ENCODE measurements at regions not wholly inside any gene's neighbourhood (a gene's known extent, or its start where the extent isn't known, plus 50 kb on each side); places are given as distances from the start of the nearest gene placed in this dataset.

DNA sequence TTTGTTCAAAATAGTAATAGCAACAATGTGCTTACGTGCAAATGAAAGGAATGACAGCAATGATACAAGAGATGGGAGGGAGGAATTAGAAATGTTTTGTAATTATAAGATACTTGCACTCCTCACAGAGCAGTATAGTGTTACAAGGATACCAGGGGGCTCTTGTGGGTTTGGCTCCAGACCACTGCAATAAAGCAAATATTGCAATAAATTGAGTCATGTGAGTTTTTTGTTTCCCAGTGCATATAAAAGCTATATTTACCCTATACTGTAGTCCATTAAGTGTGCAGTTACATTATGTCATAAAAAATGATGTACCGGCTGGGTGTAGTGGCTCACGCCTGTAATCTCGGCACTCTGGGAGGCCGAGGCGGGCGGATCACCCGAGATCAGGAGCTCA is 864.3 kb downstream of the NSUN3 start:
- Histone ChIP-seq H3K4me1 (ENCODE audit: insufficient read depth) (no peaks in the 10 kb centered on the region), H3K27ac (ENCODE audit: low read depth) (no peak overlapping the region), H3K4me3 (ENCODE audit: low read depth, low read length) (no peak overlapping the region), H3K36me3 (ENCODE audit: insufficient read depth) (no peaks in the 10 kb centered on the region)
- 82% methylated on average over 8 of the region's 8 CpGs for WGBS
- no peak for DNase-seq (ENCODE audit: extremely low spot score)

DNA sequence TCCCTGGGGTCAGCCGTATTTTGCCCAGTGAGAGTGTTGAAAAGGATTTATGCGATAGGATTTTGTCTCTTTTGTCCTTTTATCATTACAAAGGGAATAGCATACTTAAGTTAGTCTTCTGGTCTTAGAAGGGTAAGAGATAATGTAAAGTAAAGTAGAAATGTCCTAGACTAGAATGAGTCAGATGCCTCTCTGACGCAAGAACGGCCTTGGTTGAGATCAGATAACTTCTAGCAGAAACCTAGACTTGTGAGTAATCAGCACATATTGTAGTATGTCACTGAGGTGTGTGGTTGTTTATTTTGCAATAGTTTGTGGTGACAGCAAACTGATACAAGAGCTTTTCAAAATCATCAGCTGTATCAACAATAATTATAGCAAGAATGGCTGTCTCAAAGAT is 866.1 kb downstream of the NSUN3 start:
- Histone ChIP-seq H3K36me3 (ENCODE audit: insufficient read depth) (no peaks in the 10 kb centered on the region), H3K27ac (ENCODE audit: low read depth) (no peak overlapping the region), H3K4me1 (ENCODE audit: insufficient read depth) (no peaks in the 10 kb centered on the region), H3K4me3 (ENCODE audit: low read depth, low read length) (no peak overlapping the region)
- DNase-seq (ENCODE audit: extremely low spot score): no peak
- WGBS: 83% methylated on average over 4 of the region's 4 CpGs

DNA sequence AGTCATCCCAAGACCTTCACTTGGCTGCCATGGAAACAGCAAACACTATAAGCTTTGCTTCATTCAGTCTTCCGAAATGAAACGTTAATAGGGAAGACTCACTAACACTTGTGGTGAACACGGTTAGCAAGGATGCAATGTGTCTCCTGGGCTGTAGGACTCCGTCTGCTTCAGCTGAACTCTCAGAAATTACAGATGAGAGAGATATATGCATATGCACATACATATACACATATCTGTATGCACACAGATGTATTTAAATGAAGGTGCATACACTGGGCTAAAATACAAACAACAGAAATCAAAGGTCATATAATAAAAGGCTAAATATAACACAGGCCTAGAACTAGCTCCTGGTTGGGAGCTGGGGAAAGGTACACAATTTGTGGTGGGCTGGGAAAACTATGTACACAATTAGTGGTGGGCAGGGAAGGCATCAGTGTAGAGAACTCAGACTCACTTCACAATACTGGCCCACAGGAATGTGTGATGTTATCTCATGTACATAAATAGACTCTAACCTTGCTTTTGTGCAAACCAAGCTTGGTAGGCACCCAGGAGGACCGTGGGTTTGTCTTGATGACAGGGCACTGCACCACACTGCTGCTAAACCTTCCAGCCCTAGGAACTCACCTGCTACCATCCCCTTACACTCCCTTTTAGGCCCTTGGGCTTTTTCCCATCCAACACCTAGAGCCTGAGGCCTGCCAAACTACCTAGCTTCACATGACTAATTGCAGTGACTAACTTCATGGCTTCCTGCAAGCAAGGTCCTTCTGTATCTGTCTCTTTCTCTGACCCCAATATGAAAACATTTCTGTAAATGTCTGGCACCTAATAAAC is 873.1 kb downstream of the NSUN3 start:
- Histone ChIP-seq H3K36me3 (ENCODE audit: insufficient read depth) (no peaks in the 10 kb centered on the region), H3K4me3 (ENCODE audit: low read depth, low read length) (no peak overlapping the region), H3K27ac (ENCODE audit: low read depth) (no peak overlapping the region), H3K4me1 (ENCODE audit: insufficient read depth) (no peaks in the 10 kb centered on the region)
- no peak for DNase-seq (ENCODE audit: extremely low spot score)
- WGBS: 76% methylated on average over 5 of the region's 5 CpGs

DNA sequence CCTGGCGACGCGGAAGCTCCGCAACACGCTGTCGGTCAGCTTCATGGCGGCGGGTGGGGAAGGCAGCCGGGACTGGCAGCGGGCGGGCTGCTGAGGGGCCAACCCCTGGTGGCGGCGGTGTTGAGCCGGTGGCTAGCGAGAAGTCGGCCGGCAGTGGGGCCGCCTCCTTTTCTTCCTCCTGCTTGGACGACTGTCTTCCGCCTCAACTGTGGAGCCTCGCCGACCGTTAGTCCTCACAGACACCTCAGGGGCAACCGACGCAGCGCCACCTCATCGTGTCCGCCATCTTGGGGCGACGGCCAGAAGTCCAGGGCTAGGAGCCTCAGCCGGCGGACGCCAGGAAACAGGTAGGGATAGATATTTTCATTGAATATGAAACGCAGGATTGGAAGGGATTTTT is 875.1 kb downstream of the NSUN3 start:
- H3K27ac ChIP-seq (ENCODE audit: low read depth): no peak overlapping the region
- no peak overlapping the region for H3K4me3 ChIP-seq (ENCODE audit: low read depth, low read length)
- no peaks in the 10 kb centered on the region for H3K4me1 ChIP-seq (ENCODE audit: insufficient read depth)
- no peak for DNase-seq (ENCODE audit: extremely low spot score)
- WGBS: 98% methylated on average over 34 of the region's 34 CpGs
- no peaks in the 10 kb centered on the region for H3K36me3 ChIP-seq (ENCODE audit: insufficient read depth)

DNA sequence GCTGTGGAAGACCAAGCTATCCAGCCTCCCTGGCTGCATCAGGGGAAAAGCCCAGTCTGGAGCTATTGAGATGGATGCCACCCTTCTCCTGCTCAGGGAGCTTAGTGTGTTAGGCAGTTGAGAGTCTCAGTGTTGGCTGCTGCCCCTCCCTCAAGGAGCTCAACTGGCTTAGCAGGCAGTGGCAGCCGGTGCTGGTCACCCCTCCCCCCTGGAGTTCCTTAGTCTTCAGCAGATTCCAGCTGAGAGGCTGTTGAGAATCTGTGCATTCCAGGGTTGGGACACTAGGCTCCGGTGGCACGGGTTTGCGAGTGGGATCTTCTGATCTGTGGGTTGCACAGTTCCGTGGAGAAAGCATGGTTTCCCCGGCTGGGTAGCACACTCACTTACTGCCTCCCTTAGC is 883.8 kb downstream of the NSUN3 start:
- no peaks in the 10 kb centered on the region for H3K36me3 ChIP-seq (ENCODE audit: insufficient read depth)
- no peak overlapping the region for H3K4me3 ChIP-seq (ENCODE audit: low read depth, low read length)
- no peaks in the 10 kb centered on the region for H3K4me1 ChIP-seq (ENCODE audit: insufficient read depth)
- H3K27ac ChIP-seq (ENCODE audit: low read depth): no peak overlapping the region
- WGBS: 93% methylated on average over 6 of the region's 6 CpGs
- DNase-seq (ENCODE audit: extremely low spot score): no peak

DNA sequence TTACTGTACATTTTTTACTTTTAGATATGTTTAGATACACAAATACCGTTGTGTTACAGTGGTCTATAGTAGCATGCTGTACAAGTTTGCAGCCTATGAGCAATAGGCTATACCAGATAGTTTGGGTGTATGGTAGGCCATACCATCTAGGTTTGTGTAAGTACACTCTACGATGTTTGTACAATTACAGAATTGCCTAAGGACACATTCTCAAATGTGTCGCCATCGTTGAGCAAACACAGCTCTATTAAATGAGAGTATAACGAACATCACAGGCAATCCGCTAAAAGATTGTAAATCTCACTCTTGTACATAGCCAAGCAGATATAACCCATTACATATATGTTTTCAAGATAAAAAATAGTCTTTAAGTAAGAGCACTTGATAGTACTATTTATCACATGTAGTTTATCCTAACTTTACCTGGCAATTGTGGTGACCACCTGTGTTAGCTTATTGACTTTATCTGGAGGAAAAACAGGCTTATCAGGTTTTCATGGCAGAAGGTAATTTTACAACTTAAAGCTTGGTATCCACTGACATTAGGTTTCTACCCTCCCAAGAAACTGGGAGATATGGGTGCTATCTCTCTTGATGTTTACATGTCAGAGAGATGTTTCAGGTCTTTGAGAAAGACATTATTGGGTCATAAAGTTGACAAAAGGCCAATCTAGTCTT is 898.7 kb downstream of the NSUN3 start:
- Histone ChIP-seq H3K4me1 (ENCODE audit: insufficient read depth) (no peaks in the 10 kb centered on the region), H3K4me3 (ENCODE audit: low read depth, low read length) (no peak overlapping the region), H3K36me3 (ENCODE audit: insufficient read depth) (no peaks in the 10 kb centered on the region), H3K27ac (ENCODE audit: low read depth) (peak overlapping the region; percentile 10)
- 76% methylated on average over 6 of the region's 6 CpGs for WGBS
- peak; percentile 25 for DNase-seq (ENCODE audit: extremely low spot score)

DNA sequence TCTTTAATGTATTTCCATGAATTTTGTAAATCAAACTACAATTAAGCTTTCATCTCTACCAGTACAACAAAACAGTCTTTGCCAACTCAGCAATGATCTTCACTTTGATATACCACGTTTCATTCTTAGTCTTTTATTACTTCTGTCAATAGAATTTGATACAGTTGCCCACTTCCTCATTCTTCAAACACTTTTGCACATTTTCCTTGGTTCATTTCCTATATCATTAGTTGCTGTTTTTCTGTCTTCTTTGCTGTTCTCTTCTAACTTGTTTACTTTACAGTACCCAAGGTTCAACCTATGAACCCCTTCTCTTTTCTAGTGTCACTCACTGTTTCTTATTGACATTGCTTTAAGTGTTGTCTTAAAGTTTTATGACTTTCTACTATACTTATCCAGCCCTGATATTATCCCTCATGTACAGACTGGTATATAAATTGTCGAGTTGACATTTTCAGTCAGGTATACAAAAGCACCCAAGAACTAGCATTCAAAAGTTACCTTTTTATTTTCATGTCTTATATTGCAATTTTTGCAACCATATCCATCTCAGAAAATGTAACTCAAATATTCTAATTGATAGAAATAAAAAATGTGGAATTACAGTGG is 903.1 kb downstream of the NSUN3 start:
- H3K4me3 ChIP-seq (ENCODE audit: low read depth, low read length): no peak overlapping the region
- no peak overlapping the region for H3K27ac ChIP-seq (ENCODE audit: low read depth)
- no peaks in the 10 kb centered on the region for H3K4me1 ChIP-seq (ENCODE audit: insufficient read depth)
- 54% methylated on average over 2 of the region's 2 CpGs for WGBS
- no peak for DNase-seq (ENCODE audit: extremely low spot score)
- no peaks in the 10 kb centered on the region for H3K36me3 ChIP-seq (ENCODE audit: insufficient read depth)

DNA sequence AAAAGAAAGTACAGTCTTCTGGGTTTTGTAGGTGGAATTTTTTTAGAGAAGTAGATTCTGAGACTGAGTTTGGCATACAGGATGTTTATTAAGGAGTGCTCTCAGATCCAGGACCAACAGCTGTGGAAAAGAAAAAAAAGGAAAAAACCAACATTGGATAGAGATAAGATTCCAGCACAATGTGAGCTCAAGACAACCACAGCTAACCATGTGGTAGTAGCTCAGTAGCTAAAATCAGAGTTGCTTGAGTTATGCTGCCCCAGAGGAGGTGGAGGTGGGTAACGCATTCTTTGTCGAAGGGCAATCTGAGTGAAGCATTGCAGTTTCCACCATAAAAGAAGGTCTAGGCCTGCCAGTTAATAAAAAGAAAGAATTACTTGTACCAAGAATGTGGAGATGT is 904.3 kb downstream of the NSUN3 start:
- Histone ChIP-seq H3K27ac (ENCODE audit: low read depth) (no peak overlapping the region), H3K4me3 (ENCODE audit: low read depth, low read length) (no peak overlapping the region), H3K36me3 (ENCODE audit: insufficient read depth) (no peaks in the 10 kb centered on the region), H3K4me1 (ENCODE audit: insufficient read depth) (no peaks in the 10 kb centered on the region)
- DNase-seq (ENCODE audit: extremely low spot score): no peak
- 42% methylated on average over 2 of the region's 2 CpGs for WGBS

DNA sequence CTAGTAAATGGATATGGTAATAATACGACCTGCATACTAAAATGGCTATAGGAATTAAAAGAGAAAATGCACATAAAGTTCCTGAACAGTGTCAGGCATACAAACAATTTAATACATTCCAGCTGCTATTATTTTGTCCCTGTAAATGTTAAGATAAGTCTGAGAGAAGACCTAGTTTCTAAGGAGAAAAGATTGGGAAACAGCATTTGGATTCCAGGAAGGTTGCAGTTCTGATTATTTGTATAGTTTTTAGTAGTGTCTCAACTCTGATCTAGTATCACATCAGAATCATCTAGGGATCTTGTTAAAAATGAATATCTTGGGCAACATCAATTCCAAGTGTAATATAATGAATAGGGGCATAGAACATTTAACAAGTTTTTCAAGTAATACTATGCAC is 905.7 kb downstream of the NSUN3 start:
- H3K4me1 ChIP-seq (ENCODE audit: insufficient read depth): no peaks in the 10 kb centered on the region

DNA sequence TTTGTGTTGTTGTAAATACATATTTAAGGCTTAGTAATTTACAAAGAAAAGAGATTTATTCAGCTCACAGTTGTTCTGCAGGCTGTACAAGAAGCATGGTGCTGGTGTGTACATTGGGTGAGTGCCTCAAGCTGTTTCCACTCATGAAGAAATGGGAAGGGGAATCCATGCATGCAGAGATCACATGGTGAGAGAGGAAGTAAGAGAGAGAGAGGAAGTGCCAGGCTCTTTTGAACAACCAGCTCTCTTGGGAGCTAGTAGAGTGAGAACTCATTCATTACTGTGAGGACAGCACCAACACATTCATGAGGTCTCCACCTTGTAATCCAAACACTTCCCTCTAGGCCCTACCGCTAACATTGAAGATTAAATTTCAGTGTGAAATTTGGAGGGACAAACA is 909.2 kb downstream of the NSUN3 start:
- Histone ChIP-seq H3K36me3 (ENCODE audit: insufficient read depth) (no peaks in the 10 kb centered on the region), H3K27ac (ENCODE audit: low read depth) (no peak overlapping the region), H3K4me1 (ENCODE audit: insufficient read depth) (no peaks in the 10 kb centered on the region), H3K4me3 (ENCODE audit: low read depth, low read length) (no peak overlapping the region)
- no peak for DNase-seq (ENCODE audit: extremely low spot score)
- WGBS: 97% methylated on average over 1 of the region's 1 CpG

More for the DNA sequence above, 905.7 kb downstream of the NSUN3 start:
- no peak overlapping the region for H3K4me3 ChIP-seq (ENCODE audit: low read depth, low read length)
- 40% methylated on average over 1 of the region's 1 CpG for WGBS
- no peaks in the 10 kb centered on the region for H3K36me3 ChIP-seq (ENCODE audit: insufficient read depth)
- no peak for DNase-seq (ENCODE audit: extremely low spot score)
- H3K27ac ChIP-seq (ENCODE audit: low read depth): no peak overlapping the region

DNA sequence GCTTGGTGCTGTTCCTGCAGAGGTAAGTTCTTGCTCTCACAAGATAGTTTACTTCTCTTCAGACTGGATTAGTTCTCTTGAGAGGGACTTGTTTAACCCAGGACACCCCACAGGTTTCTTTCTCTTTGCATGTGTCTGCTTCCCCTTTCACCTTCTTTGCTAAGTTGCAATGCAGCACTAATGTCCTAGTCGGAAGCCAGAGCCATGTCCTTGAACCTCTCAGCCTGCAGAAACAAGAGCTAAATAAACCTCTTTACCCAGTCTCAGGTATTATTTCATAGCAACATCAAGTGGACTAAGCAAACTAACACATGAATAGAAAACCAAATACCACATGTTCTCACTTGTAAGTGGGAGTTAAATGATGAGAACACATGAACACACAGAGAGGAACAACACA is 915.2 kb downstream of the NSUN3 start:
- H3K36me3 ChIP-seq (ENCODE audit: insufficient read depth): no peaks in the 10 kb centered on the region
- H3K4me3 ChIP-seq (ENCODE audit: low read depth, low read length): no peak overlapping the region
- DNase-seq (ENCODE audit: extremely low spot score): no peak
- WGBS: 89% methylated on average over 1 of the region's 1 CpG
- H3K4me1 ChIP-seq (ENCODE audit: insufficient read depth): no peaks in the 10 kb centered on the region
- H3K27ac ChIP-seq (ENCODE audit: low read depth): no peak overlapping the region

DNA sequence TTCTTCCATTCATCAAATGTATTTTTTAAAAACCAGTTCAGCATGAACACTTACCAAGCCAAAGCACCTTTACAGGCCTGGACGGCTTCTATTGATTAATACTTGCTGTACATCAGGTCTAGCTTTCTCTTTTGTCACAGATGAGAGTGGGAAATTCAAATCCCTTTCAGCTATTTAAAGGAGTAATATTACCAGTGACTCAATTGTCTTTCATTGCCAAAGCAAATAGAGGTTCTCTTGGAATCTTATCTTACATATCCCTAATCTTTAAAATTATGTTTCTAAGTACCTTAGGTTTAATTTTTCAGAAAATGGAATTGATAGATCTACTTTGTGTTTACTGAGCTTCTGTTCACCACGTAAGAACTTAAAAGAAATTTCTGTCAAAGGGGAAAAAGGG is 922.9 kb downstream of the NSUN3 start:
- WGBS: 84% methylated on average over 2 of the region's 2 CpGs
- Histone ChIP-seq H3K4me1 (ENCODE audit: insufficient read depth) (no peaks in the 10 kb centered on the region), H3K4me3 (ENCODE audit: low read depth, low read length) (no peak overlapping the region), H3K36me3 (ENCODE audit: insufficient read depth) (no peaks in the 10 kb centered on the region), H3K27ac (ENCODE audit: low read depth) (no peak overlapping the region)
- DNase-seq (ENCODE audit: extremely low spot score): no peak

DNA sequence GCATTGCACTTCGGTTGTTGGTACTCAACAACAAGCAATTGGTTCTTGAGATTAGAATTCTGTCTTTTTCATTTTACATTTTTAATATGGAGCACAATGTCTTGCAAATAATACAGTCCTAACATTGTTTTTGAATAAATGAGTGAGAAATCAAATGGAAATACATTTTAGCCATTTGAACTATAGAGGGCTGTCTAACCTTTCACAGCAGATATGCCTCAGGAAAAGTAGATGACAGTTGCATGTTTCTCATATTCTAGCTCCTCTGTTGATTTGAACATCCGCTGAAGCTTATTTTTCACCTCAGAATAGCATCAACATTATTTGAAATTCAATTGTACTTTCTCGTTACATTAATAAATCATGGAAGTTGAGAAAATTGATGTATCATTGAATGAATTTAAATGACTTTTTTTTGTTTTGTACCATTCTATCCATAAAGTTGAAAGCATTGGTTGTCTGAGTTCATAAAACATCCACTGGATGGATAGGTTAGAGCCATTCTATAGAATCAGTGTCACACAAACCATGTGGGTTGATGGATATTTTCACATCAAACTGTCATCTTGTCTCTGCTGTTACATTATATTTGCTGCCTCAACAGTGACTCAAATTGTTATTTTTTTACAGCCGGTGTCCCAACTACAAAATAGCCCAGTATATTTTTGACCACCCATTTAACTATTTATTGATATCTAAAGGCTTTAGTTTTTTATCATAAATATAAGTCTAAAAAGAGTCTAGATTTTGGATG is 928.3 kb downstream of the NSUN3 start:
- no peaks in the 10 kb centered on the region for H3K4me1 ChIP-seq (ENCODE audit: insufficient read depth)
- no peaks in the 10 kb centered on the region for H3K36me3 ChIP-seq (ENCODE audit: insufficient read depth)
- 86% methylated on average over 4 of the region's 4 CpGs for WGBS
- no peak overlapping the region for H3K4me3 ChIP-seq (ENCODE audit: low read depth, low read length)
- H3K27ac ChIP-seq (ENCODE audit: low read depth): no peak overlapping the region
- DNase-seq (ENCODE audit: extremely low spot score): no peak

Measured in urinary bladder (tissue), 3 donors.